Loucy (cell line): ENCODE measurements at regions not wholly inside any gene's neighbourhood (a gene's known extent, or its start where the extent isn't known, plus 50 kb on each side); places are given as distances from the start of the nearest gene placed in this dataset.

Experiments
- H2AFZ ChIP-seq: fragments of 200-600 bp; sonication (generic); 2 replicates; pipeline ENCODE4 v1.6.0; 2016; ENCODE audit warnings: antibody characterized with exemption, mild to moderate bottlenecking, low read length, moderate library complexity
- H3F3A ChIP-seq: fragments of 200-600 bp; 2 replicates; pipeline ENCODE4 v1.6.0; 2016; ENCODE audit warnings: antibody characterized with exemption, low read depth, mild to moderate bottlenecking
- H3K27me3 ChIP-seq: fragments of 200-600 bp; sonication (generic); 2 replicates; pipeline ENCODE4 v1.6.1; 2014; ENCODE audit warnings: low read length, mild to moderate bottlenecking; ENCODE audit not compliant: insufficient read depth, poor library complexity, severe bottlenecking
- H3K36me3 ChIP-seq: fragments of 200-600 bp; sonication (generic); 2 replicates; pipeline ENCODE4 v1.6.1; 2016; ENCODE audit warnings: low read length; ENCODE audit not compliant: insufficient read depth
- H3K4me1 ChIP-seq: fragments of 200-600 bp; sonication (generic); 2 replicates; pipeline ENCODE4 v1.5.1; 2014; ENCODE audit warnings: low read length, mild to moderate bottlenecking; ENCODE audit not compliant: insufficient read depth, poor library complexity, severe bottlenecking
- H3K4me2 ChIP-seq: fragments of 200-600 bp; sonication (generic); 2 replicates; pipeline ENCODE4 v1.6.0; 2014; ENCODE audit warnings: antibody characterized with exemption, low read length, low read depth, mild to moderate bottlenecking; ENCODE audit not compliant: poor library complexity, severe bottlenecking
- H3K4me3 ChIP-seq: fragments of 200-600 bp; sonication (generic); 2 replicates; pipeline ENCODE4 v1.5.1; 2014; ENCODE audit warnings: low read length, mild to moderate bottlenecking, mixed read lengths; ENCODE audit not compliant: poor library complexity, severe bottlenecking
- H3K79me2 ChIP-seq: fragments of 200-600 bp; sonication (generic); 2 replicates; pipeline ENCODE4 v1.6.1; 2014; ENCODE audit warnings: low read length; ENCODE audit not compliant: insufficient read depth
- H3K9ac ChIP-seq: fragments of 200-600 bp; sonication (generic); 2 replicates; pipeline ENCODE4 v1.6.0; 2014; ENCODE audit warnings: mild to moderate bottlenecking, low read depth, low read length, moderate library complexity; ENCODE audit not compliant: poor library complexity, severe bottlenecking
- H3K9me2 ChIP-seq: fragments of 200-600 bp; sonication (generic); replicated peaks from 2 replicates; pipeline ENCODE4 v1.6.1; 2016; ENCODE audit warnings: low read depth, low read length, mixed read lengths
- H3K9me3 ChIP-seq: fragments of 200-600 bp; sonication (generic); 2 replicates; pipeline ENCODE4 v1.6.1; 2014; ENCODE audit warnings: mild to moderate bottlenecking, antibody characterized with exemption, low read length, low read depth; ENCODE audit not compliant: insufficient read depth
- H4K20me1 ChIP-seq: fragments of 200-600 bp; sonication (generic); 2 replicates; pipeline ENCODE4 v1.6.0; 2014; ENCODE audit warnings: antibody characterized with exemption, low read length, mild to moderate bottlenecking; ENCODE audit not compliant: insufficient read depth, poor library complexity, severe bottlenecking
- EZH2phosphoT487 ChIP-seq: fragments of 200-600 bp; IDR thresholded peaks from 2 replicates; pipeline ENCODE4 v1.6.1; 2018; ENCODE audit warnings: antibody characterized with exemption, mild to moderate bottlenecking, moderate library complexity, borderline replicate concordance
- TF ChIP-seq, protein P1 (sequence below): fragments of 200-600 bp; sonication (generic); conservative IDR thresholded peaks from 2 replicates; pipeline ENCODE4 v1.5.1; 2014; ENCODE audit warnings: mild to moderate bottlenecking, antibody characterized with exemption, low read length

DNA sequence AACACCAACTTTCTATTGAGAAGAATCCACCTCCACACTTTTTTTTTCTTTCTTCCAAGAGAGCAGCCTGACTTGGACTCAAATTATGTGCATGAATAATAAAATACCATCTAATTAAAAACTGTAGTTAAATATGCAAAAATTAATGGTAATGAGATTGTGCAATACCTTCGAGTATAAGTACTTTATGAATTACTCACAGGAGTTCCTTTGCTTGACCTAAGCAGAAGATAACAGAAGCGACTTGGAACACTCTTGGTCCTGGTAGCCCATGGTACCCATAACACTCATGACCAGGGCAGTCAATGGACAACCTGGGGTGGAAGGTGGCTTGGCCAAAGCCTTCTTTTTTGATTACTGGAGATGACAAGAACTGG is 203.5 kb upstream of the IRX3 start:
- no peaks in the 10 kb centered on the region for H3K9me2 ChIP-seq
- no peak overlapping the region for H2AFZ ChIP-seq
- H3K4me3 ChIP-seq, result no peak overlapping the region
- TF ChIP-seq, protein P1, sequence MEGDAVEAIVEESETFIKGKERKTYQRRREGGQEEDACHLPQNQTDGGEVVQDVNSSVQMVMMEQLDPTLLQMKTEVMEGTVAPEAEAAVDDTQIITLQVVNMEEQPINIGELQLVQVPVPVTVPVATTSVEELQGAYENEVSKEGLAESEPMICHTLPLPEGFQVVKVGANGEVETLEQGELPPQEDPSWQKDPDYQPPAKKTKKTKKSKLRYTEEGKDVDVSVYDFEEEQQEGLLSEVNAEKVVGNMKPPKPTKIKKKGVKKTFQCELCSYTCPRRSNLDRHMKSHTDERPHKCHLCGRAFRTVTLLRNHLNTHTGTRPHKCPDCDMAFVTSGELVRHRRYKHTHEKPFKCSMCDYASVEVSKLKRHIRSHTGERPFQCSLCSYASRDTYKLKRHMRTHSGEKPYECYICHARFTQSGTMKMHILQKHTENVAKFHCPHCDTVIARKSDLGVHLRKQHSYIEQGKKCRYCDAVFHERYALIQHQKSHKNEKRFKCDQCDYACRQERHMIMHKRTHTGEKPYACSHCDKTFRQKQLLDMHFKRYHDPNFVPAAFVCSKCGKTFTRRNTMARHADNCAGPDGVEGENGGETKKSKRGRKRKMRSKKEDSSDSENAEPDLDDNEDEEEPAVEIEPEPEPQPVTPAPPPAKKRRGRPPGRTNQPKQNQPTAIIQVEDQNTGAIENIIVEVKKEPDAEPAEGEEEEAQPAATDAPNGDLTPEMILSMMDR, result no peak
- no peak for TF ChIP-seq EZH2phosphoT487
- no peak overlapping the region for H3K4me2 ChIP-seq
- no peaks in the 10 kb centered on the region for H3K79me2 ChIP-seq
- H3K9me3 ChIP-seq, result no peaks in the 10 kb centered on the region
- no peaks in the 10 kb centered on the region for H3K27me3 ChIP-seq
- no peaks in the 10 kb centered on the region for H3K4me1 ChIP-seq
- no peaks in the 10 kb centered on the region for H3K36me3 ChIP-seq
- no peaks in the 10 kb centered on the region for H4K20me1 ChIP-seq
- H3F3A ChIP-seq, result no peaks in the 10 kb centered on the region
- H3K9ac ChIP-seq, result no peak overlapping the region

DNA sequence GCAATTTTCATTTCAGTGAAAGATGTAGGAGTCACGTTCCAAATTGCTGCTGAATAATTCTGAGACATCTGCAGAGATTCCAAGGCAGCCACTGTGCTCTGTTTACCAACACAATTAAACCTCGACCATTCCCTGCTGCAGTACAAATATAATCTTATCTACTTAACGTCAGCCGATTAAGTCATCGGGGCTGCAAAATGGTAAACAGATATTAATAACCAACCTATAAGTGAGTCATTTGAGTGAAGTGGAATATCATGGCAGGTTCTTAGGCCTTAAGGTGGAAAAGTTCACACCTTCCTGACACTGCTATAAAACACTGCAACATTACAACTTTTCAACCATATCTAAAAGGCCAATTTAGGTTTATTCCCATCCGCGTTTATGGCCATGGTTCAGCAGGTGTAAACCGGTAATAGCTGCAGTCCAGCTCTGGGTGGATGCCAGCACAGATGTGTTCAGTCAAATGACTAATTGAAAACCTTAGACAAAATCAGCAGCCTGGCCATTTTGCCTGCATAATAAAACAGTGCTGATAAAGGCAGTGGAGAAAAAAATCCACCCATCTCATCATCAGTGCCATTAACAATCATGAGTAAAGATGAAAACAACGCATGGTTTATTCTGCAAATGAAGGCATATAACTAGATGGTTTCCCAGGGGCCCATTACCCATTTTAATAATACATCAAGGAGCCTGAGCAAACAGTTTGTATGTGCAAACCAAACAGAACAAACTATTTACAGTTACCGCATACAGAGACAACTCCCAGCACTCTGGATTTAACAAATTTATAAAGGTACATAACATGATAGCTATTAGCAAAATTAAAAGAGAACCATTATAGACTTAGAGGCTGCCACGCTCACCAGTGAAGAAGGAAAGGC is 202.9 kb upstream of the IRX3 start:
- H4K20me1 ChIP-seq, result no peaks in the 10 kb centered on the region
- no peak overlapping the region for H2AFZ ChIP-seq
- TF ChIP-seq, protein P1, result no peak
- no peak for TF ChIP-seq EZH2phosphoT487
- no peaks in the 10 kb centered on the region for H3K36me3 ChIP-seq
- H3K4me3 ChIP-seq, result no peak overlapping the region
- H3K9me3 ChIP-seq, result no peaks in the 10 kb centered on the region
- H3K27me3 ChIP-seq, result no peaks in the 10 kb centered on the region
- H3K79me2 ChIP-seq, result no peaks in the 10 kb centered on the region
- no peaks in the 10 kb centered on the region for H3K9me2 ChIP-seq
- no peak overlapping the region for H3K9ac ChIP-seq
- H3K4me1 ChIP-seq, result no peaks in the 10 kb centered on the region
- H3F3A ChIP-seq, result no peaks in the 10 kb centered on the region
- H3K4me2 ChIP-seq, result no peak overlapping the region

DNA sequence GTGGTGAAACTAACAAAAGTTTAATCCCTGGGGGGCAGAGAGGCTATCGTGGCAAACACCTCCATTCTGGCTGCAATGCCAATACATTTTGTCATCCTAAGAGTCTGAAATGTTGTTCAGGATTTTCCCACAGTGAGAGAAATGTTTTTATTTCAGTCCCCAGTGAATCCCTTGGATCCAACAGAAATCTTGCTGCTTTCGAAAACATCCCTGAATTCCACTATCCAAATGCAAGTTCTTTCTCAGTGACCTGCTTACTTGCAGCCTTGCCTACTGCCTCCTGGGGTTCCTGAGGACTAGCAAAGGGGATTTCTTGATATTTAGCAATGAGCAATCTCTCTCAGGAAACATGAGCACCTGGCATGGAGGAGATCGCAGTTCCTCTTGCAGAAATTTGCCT is 202.1 kb upstream of the IRX3 start:
- Histone ChIP-seq H3K9me3 (no peaks in the 10 kb centered on the region), H3K27me3 (no peaks in the 10 kb centered on the region), H3F3A (no peaks in the 10 kb centered on the region), H3K9ac (no peak overlapping the region), H2AFZ (no peak overlapping the region), H3K4me1 (no peaks in the 10 kb centered on the region), H3K36me3 (no peaks in the 10 kb centered on the region), H4K20me1 (no peaks in the 10 kb centered on the region), H3K4me3 (no peak overlapping the region), H3K79me2 (no peaks in the 10 kb centered on the region), H3K4me2 (no peak overlapping the region), H3K9me2 (no peaks in the 10 kb centered on the region)
- TF ChIP-seq EZH2phosphoT487, result no peak
- TF ChIP-seq, protein P1, result no peak
